ENCODE measurements at regions not wholly inside any gene's neighbourhood (a gene's known extent, or its start where the extent isn't known, plus 50 kb on each side); places are given as distances from the start of the nearest gene placed in this dataset.
"Not testable (repeated sequence)": the region's sequence is repeated elsewhere in the genome, so short reads cannot be mapped to it uniquely, and the experiment has no call there.

GRCh38 chr22:22178992-22179391, 65.6 kb upstream of the VPREB1 start:
- Histone ChIP-seq H3K27ac (no peak overlapping the region), H3K9ac (no peak overlapping the region), H4K20me1 (ENCODE audit: insufficient read depth) (no peaks in the 10 kb centered on the region), H3K4me3 (IDR thresholded peaks at IDR 0.05; ENCODE audit: insufficient read depth, low read depth, low read length) (no peak overlapping the region), H3K36me3 (ENCODE audit: insufficient read depth) (no peaks in the 10 kb centered on the region), H3K27me3 (ENCODE audit: insufficient read depth, low read depth) (no peaks in the 10 kb centered on the region), H2AFZ (ENCODE audit: low read depth) (no peak overlapping the region), H3K4me2 (no peak overlapping the region), H3K4me1 (ENCODE audit: low read depth, poor library complexity, severe bottlenecking) (no peaks in the 10 kb centered on the region), H3K79me2 (ENCODE audit: insufficient read depth, low read depth) (no peaks in the 10 kb centered on the region)
- TF ChIP-seq CTCF (conservative IDR thresholded peaks at IDR 0.05; ENCODE audit: low read depth, low read length), result no peak

GRCh38 chr22:22178355-22178965, 66.1 kb upstream of the VPREB1 start:
- no peak overlapping the region for H3K4me2 ChIP-seq

DNA sequence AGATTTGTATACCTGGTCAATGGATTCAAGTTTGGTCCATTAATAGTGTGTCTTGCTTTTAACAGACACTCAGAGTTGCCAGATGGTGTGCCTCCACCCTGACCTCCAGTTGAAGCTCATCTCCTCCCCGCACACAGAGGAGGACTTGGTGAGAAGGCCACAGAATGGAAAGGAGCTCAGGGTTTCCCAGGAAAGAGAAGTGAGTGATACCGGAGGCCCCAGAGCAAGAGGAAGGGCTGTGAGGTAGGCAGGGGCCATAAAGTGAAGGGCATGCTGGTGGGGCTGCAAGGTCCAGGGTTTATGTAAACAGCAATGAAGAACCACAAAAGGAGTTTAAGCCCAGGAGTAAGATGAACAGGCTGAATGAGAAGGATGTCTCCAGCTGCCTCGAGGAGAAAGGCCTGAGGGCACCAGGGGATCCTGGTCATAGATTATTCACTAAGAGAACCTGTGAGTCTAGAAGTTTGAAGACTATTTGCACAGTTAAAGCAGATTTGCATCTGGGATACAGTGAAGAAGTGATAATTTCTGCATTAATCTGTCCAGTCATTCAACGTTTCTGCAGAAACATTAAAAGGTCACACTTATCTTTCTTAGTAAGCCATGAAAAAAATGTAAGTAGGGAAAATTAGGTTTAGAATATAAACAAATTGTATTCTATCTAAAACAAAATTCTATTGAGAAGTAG, 67.5 kb upstream of the VPREB1 start:
- TF ChIP-seq CTCF (conservative IDR thresholded peaks at IDR 0.05; ENCODE audit: low read depth, low read length), result no peak
- Histone ChIP-seq H3K36me3 (ENCODE audit: insufficient read depth) (no peaks in the 10 kb centered on the region), H2AFZ (ENCODE audit: low read depth) (no peak overlapping the region), H3K27ac (no peak overlapping the region), H3K79me2 (ENCODE audit: insufficient read depth, low read depth) (no peaks in the 10 kb centered on the region), H3K4me3 (IDR thresholded peaks at IDR 0.05; ENCODE audit: insufficient read depth, low read depth, low read length) (no peak overlapping the region), H4K20me1 (ENCODE audit: insufficient read depth) (no peaks in the 10 kb centered on the region), H3K4me2 (no peak overlapping the region), H3K4me1 (ENCODE audit: low read depth, poor library complexity, severe bottlenecking) (no peaks in the 10 kb centered on the region), H3K9ac (no peak overlapping the region), H3K27me3 (ENCODE audit: insufficient read depth, low read depth) (no peaks in the 10 kb centered on the region)

More at GRCh38 chr22:22178355-22178965, 66.1 kb upstream of the VPREB1 start:
- H3K27ac ChIP-seq, result no peak overlapping the region
- H3K4me1 ChIP-seq (ENCODE audit: low read depth, poor library complexity, severe bottlenecking), result no peaks in the 10 kb centered on the region
- H3K27me3 ChIP-seq (ENCODE audit: insufficient read depth, low read depth), result no peaks in the 10 kb centered on the region
- no peak overlapping the region for H3K9ac ChIP-seq
- H4K20me1 ChIP-seq (ENCODE audit: insufficient read depth), result no peaks in the 10 kb centered on the region
- H2AFZ ChIP-seq (ENCODE audit: low read depth), result no peak overlapping the region
- TF ChIP-seq CTCF (conservative IDR thresholded peaks at IDR 0.05; ENCODE audit: low read depth, low read length), result no peak
- no peaks in the 10 kb centered on the region for H3K79me2 ChIP-seq (ENCODE audit: insufficient read depth, low read depth)
- H3K36me3 ChIP-seq (ENCODE audit: insufficient read depth), result no peaks in the 10 kb centered on the region
- H3K4me3 ChIP-seq (IDR thresholded peaks at IDR 0.05; ENCODE audit: insufficient read depth, low read depth, low read length), result no peak overlapping the region

GRCh38 chr22:22172896-22173628, 71.5 kb upstream of the VPREB1 start:
- H3K27ac ChIP-seq, result not testable (repeated sequence)

More at GRCh38 chr22:22172896-22173628, 71.5 kb upstream of the VPREB1 start:
- not testable (repeated sequence) for H3K4me3 ChIP-seq (IDR thresholded peaks at IDR 0.05; ENCODE audit: insufficient read depth, low read depth, low read length); H3K27me3 ChIP-seq (ENCODE audit: insufficient read depth, low read depth); H2AFZ ChIP-seq (ENCODE audit: low read depth); H4K20me1 ChIP-seq (ENCODE audit: insufficient read depth); H3K36me3 ChIP-seq (ENCODE audit: insufficient read depth); H3K79me2 ChIP-seq (ENCODE audit: insufficient read depth, low read depth); H3K9ac ChIP-seq; H3K4me2 ChIP-seq
- peaks cover 11% of the 10 kb centered on the region for H3K4me1 ChIP-seq (ENCODE audit: low read depth, poor library complexity, severe bottlenecking)
